Liver (tissue), 7 donors: ENCODE measurements at regions not wholly inside any gene's neighbourhood (a gene's known extent, or its start where the extent isn't known, plus 50 kb on each side); places are given as distances from the start of the nearest gene placed in this dataset.

Experiments used
- DNase-seq: peaks from one replicate; pipeline ENCODE4 v3.0.0-alpha.2; 2017; ENCODE audit warnings: low spot score
- H3K27ac ChIP-seq, 2 donors: one replicate each; pipeline ENCODE4 v1.7.0; 2013; ENCODE audit warnings: inconsistent platforms in 2 of 2, low read length in 2 of 2, control low read depth in 1 of 2, low read depth in 1 of 2, mild to moderate bottlenecking in 1 of 2
- H3K27me3 ChIP-seq, 4 donors: one replicate each; pipeline versions ENCODE4 v1.6.1 to v1.7.0; 2013; ENCODE audit warnings: low read length in 3 of 4, inconsistent platforms in 1 of 4, mild to moderate bottlenecking in 1 of 4, moderate library complexity in 1 of 4; ENCODE audit not compliant: control insufficient read depth in 4 of 4, insufficient read depth in 4 of 4
- H3K36me3 ChIP-seq, 4 donors: one replicate each; pipeline versions ENCODE4 v1.6.1 to v1.7.0; 2013; ENCODE audit warnings: low read length in 3 of 4, mild to moderate bottlenecking in 3 of 4, low read depth in 1 of 4, moderate library complexity in 1 of 4; ENCODE audit not compliant: control insufficient read depth in 4 of 4, insufficient read depth in 3 of 4
- H3K4me1 ChIP-seq, 4 donors: one replicate each; pipeline versions ENCODE4 v1.6.1 to v1.7.0; 2013; ENCODE audit warnings: low read length in 3 of 4, mild to moderate bottlenecking in 3 of 4, moderate library complexity in 1 of 4; ENCODE audit not compliant: control insufficient read depth in 4 of 4, insufficient read depth in 4 of 4
- H3K4me3 ChIP-seq, 3 donors: one replicate each; pipeline versions ENCODE4 v1.6.1 to v1.7.0; 2013; ENCODE audit warnings: low read length in 3 of 3, control low read depth in 1 of 3, low read depth in 1 of 3, mild to moderate bottlenecking in 1 of 3
- H3K9ac ChIP-seq, 2 donors: one replicate each; pipeline ENCODE4 v1.7.0; 2013; ENCODE audit warnings: low read length in 2 of 2, mild to moderate bottlenecking in 2 of 2, moderate library complexity in 2 of 2, control low read depth in 1 of 2, low read depth in 1 of 2
- H3K9me3 ChIP-seq, 4 donors: one replicate each; pipeline versions ENCODE4 v1.6.1 to v1.7.0; 2013; ENCODE audit warnings: low read length in 3 of 4; ENCODE audit not compliant: control insufficient read depth in 4 of 4
- EGR1 ChIP-seq, 2 donors: IDR thresholded peaks; 2 replicates each; pipeline ENCODE4 v1.6.1; 2016 to 2018; ENCODE audit warnings: antibody characterized with exemption in 2 of 2, low read depth in 2 of 2
- FOXA1 ChIP-seq: IDR thresholded peaks from 2 replicates; pipeline ENCODE4 v1.6.1; 2016; ENCODE audit warnings: antibody characterized with exemption
- FOXA2 ChIP-seq: IDR thresholded peaks from 2 replicates; pipeline ENCODE4 v1.6.1; 2016; ENCODE audit warnings: antibody characterized with exemption
- GABPA ChIP-seq, 2 donors: IDR thresholded peaks in 1 of 2; conservative IDR thresholded peaks in 1 of 2; 2 replicates each; pipeline ENCODE4 v1.6.1; 2016; ENCODE audit warnings: antibody characterized with exemption in 2 of 2, mild to moderate bottlenecking in 1 of 2, moderate library complexity in 1 of 2
- HNF4A ChIP-seq, 2 donors: conservative IDR thresholded peaks; 2 replicates each; pipeline ENCODE4 v1.6.1; 2016; ENCODE audit warnings: antibody characterized with exemption in 2 of 2, mild to moderate bottlenecking in 2 of 2
- HNF4G ChIP-seq: IDR thresholded peaks from 2 replicates; pipeline ENCODE4 v1.6.1; 2016; ENCODE audit warnings: antibody characterized with exemption
- JUND ChIP-seq, 2 donors: IDR thresholded peaks; 2 replicates each; pipeline ENCODE4 v1.6.1; 2016; ENCODE audit warnings: antibody characterized with exemption in 2 of 2
- MAX ChIP-seq: IDR thresholded peaks from 2 replicates; pipeline ENCODE4 v1.6.1; 2016; ENCODE audit warnings: antibody characterized with exemption
- NR2F2 ChIP-seq: IDR thresholded peaks from 2 replicates; pipeline ENCODE4 v1.6.1; 2016; ENCODE audit warnings: antibody characterized with exemption
- RAD21 ChIP-seq, 2 donors: IDR thresholded peaks; 2 replicates each; pipeline ENCODE4 v1.6.1; 2016; ENCODE audit warnings: antibody characterized with exemption in 2 of 2, mild to moderate bottlenecking in 2 of 2
- REST ChIP-seq: IDR thresholded peaks from 2 replicates; pipeline ENCODE4 v1.6.1; 2016; ENCODE audit warnings: antibody characterized with exemption, mild to moderate bottlenecking
- RXRA ChIP-seq, 2 donors: IDR thresholded peaks; 2 replicates each; pipeline ENCODE4 v1.6.1; 2017 to 2018; ENCODE audit warnings: antibody characterized with exemption in 2 of 2, mild to moderate bottlenecking in 1 of 2
- SP1 ChIP-seq: IDR thresholded peaks from 2 replicates; pipeline ENCODE4 v1.6.1; 2018; ENCODE audit warnings: antibody characterized with exemption, mild to moderate bottlenecking
- TAF1 ChIP-seq: conservative IDR thresholded peaks from 2 replicates; pipeline ENCODE4 v1.6.1; 2016; ENCODE audit warnings: antibody characterized with exemption, mild to moderate bottlenecking
- YY1 ChIP-seq: IDR thresholded peaks from 2 replicates; pipeline ENCODE4 v1.6.1; 2016; ENCODE audit warnings: antibody characterized with exemption, mild to moderate bottlenecking
- WGBS: extraction: QIAGEN DNeasy Blood & Tissue Kit; methylation state at CpG from one replicate; pipeline ENCODE4 v1.1.7; 2013; 5-methylcytosine and 5-hydroxymethylcytosine counted together
- TF ChIP-seq, protein P1 (sequence below): IDR thresholded peaks from 2 replicates; pipeline ENCODE4 v1.6.1; 2016; ENCODE audit warnings: antibody characterized with exemption
- TF ChIP-seq, protein P2 (sequence below): IDR thresholded peaks from 2 replicates; pipeline ENCODE4 v1.6.1; 2016; ENCODE audit warnings: antibody characterized with exemption
- donor health status: healthy.
- donor health status: healthy.
- donor health status: healthy.
- donor health status: healthy.

- Histone ChIP-seq H3K9ac (no peak overlapping the region), H3K36me3 (no peaks in the 10 kb centered on the region), H3K27ac (no peak overlapping the region), H3K27me3 (no peaks in the 10 kb centered on the region), H3K9me3 (no peaks in the 10 kb centered on the region), H3K4me1 (no peaks in the 10 kb centered on the region), H3K4me3 (no peak overlapping the region)
- no peak for DNase-seq
- 86% methylated on average over 11 of the region's 11 CpGs for WGBS
- no peak for TF ChIP-seq RAD21 (IDR thresholded peaks at IDR 0.05)
- no peak for TF ChIP-seq NR2F2
- TF ChIP-seq, protein P1, sequence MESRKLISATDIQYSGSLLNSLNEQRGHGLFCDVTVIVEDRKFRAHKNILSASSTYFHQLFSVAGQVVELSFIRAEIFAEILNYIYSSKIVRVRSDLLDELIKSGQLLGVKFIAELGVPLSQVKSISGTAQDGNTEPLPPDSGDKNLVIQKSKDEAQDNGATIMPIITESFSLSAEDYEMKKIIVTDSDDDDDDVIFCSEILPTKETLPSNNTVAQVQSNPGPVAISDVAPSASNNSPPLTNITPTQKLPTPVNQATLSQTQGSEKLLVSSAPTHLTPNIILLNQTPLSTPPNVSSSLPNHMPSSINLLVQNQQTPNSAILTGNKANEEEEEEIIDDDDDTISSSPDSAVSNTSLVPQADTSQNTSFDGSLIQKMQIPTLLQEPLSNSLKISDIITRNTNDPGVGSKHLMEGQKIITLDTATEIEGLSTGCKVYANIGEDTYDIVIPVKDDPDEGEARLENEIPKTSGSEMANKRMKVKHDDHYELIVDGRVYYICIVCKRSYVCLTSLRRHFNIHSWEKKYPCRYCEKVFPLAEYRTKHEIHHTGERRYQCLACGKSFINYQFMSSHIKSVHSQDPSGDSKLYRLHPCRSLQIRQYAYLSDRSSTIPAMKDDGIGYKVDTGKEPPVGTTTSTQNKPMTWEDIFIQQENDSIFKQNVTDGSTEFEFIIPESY, result no peak
- TF ChIP-seq JUND (IDR thresholded peaks at IDR 0.05), result no peak
- no peak for TF ChIP-seq HNF4A (conservative IDR thresholded peaks at IDR 0.05)
- no peak for TF ChIP-seq HNF4G
- no peak for TF ChIP-seq MAX
- TF ChIP-seq YY1, result no peak
- TF ChIP-seq FOXA1, result no peak
- no peak for TF ChIP-seq FOXA2
- TF ChIP-seq GABPA (IDR thresholded peaks at IDR 0.05 in 1 of 2, conservative IDR thresholded peaks at IDR 0.05 in 1 of 2), result no peak
- TF ChIP-seq TAF1, result no peak
- TF ChIP-seq SP1, result no peak
- no peak for TF ChIP-seq REST
- TF ChIP-seq EGR1 (IDR thresholded peaks at IDR 0.05; ENCODE audit: low read depth in 2 of 2), result no peak
- no peak for TF ChIP-seq RXRA (IDR thresholded peaks at IDR 0.05)
- TF ChIP-seq, protein P2, sequence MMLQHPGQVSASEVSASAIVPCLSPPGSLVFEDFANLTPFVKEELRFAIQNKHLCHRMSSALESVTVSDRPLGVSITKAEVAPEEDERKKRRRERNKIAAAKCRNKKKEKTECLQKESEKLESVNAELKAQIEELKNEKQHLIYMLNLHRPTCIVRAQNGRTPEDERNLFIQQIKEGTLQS, result no peak
These were observed 126.3 kb upstream of the KIF5B start for GRCh38 chr10:32182476-32182875.

GRCh38 chr10:32180390-32181280, 124.4 kb upstream of the KIF5B start:
- 94% methylated on average over 18 of the region's 18 CpGs for WGBS
- Histone ChIP-seq H3K9ac (no peak overlapping the region), H3K9me3 (no peaks in the 10 kb centered on the region), H3K4me3 (no peak overlapping the region), H3K36me3 (no peaks in the 10 kb centered on the region), H3K27me3 (no peaks in the 10 kb centered on the region), H3K27ac (no peak overlapping the region), H3K4me1 (no peaks in the 10 kb centered on the region)
- DNase-seq, result no peak
- no peak for TF ChIP-seq EGR1 (IDR thresholded peaks at IDR 0.05; ENCODE audit: low read depth in 2 of 2)
- no peak for TF ChIP-seq MAX
- no peak for TF ChIP-seq HNF4A (conservative IDR thresholded peaks at IDR 0.05)
- no peak for TF ChIP-seq REST
- TF ChIP-seq, protein P2, result no peak
- TF ChIP-seq RXRA (IDR thresholded peaks at IDR 0.05), result no peak
- no peak for TF ChIP-seq RAD21 (IDR thresholded peaks at IDR 0.05)
- no peak for TF ChIP-seq YY1
- no peak for TF ChIP-seq JUND (IDR thresholded peaks at IDR 0.05)
- TF ChIP-seq, protein P1, result no peak
